HL-60 (cell line): ENCODE measurements at regions not wholly inside any gene's neighbourhood (a gene's known extent, or its start where the extent isn't known, plus 50 kb on each side); places are given as distances from the start of the nearest gene placed in this dataset.

Experiments used
- GABPA ChIP-seq: IDR thresholded peaks from 2 replicates; pipeline ENCODE4 v1.6.1; 2012; ENCODE audit warnings: low read depth
- POLR2AphosphoS5 ChIP-seq: IDR thresholded peaks from 2 replicates; pipeline ENCODE4 v1.6.1; 2012; ENCODE audit warnings: low read depth
- SPI1 ChIP-seq: IDR thresholded peaks from 2 replicates; pipeline ENCODE4 v1.6.1; 2012; ENCODE audit warnings: low read depth, mild to moderate bottlenecking, borderline replicate concordance
- TF ChIP-seq, protein P1 (sequence below): IDR thresholded peaks from one replicate; pipeline ENCODE4 v1.5.1; 2011; ENCODE audit warnings: low read length, control low read depth, inconsistent platforms; ENCODE audit not compliant: insufficient read depth
- TF ChIP-seq, protein P2 (sequence below): IDR thresholded peaks from 2 replicates; pipeline ENCODE4 v1.6.1; 2012; ENCODE audit warnings: low read depth; ENCODE audit not compliant: insufficient replicate concordance

DNA sequence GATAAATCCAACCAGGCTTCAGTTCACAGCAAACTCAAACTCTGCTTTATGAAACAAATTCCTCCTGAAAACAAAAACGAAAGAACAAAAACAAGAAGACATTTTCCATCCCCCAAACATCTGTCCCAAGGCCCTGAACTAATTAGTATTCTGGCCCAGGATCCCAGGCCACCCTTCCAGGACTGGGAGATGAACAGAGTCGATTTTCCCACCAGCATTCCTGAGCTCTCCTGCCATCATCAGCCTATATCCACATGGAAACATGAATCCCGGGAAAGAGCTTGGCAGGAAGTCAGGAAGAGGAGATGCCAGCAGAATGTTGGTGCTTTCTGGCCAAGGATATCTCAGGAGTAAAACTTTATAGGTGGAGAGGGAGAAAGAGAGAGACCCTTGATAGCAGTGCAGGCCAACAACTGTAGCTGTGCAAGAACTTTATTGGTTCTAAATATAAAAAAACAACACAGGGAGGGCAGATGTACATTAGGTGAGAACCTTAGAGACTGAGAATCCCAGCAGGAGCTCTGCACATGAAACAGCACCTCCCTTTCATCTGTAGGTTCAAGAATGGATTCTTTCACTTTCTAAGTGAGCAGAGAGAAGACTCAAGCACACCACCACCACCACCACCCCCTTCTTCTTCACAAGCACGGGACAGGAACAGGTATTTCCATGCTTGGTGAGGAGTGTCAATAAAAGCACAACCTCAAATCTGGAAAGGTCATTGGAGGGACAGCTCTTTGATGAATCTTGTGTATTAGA, 190.7 kb upstream of the TAS2R1 start:
- TF ChIP-seq, protein P1, sequence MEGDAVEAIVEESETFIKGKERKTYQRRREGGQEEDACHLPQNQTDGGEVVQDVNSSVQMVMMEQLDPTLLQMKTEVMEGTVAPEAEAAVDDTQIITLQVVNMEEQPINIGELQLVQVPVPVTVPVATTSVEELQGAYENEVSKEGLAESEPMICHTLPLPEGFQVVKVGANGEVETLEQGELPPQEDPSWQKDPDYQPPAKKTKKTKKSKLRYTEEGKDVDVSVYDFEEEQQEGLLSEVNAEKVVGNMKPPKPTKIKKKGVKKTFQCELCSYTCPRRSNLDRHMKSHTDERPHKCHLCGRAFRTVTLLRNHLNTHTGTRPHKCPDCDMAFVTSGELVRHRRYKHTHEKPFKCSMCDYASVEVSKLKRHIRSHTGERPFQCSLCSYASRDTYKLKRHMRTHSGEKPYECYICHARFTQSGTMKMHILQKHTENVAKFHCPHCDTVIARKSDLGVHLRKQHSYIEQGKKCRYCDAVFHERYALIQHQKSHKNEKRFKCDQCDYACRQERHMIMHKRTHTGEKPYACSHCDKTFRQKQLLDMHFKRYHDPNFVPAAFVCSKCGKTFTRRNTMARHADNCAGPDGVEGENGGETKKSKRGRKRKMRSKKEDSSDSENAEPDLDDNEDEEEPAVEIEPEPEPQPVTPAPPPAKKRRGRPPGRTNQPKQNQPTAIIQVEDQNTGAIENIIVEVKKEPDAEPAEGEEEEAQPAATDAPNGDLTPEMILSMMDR, result no peak
- TF ChIP-seq POLR2AphosphoS5, result no peak
- TF ChIP-seq, protein P2, sequence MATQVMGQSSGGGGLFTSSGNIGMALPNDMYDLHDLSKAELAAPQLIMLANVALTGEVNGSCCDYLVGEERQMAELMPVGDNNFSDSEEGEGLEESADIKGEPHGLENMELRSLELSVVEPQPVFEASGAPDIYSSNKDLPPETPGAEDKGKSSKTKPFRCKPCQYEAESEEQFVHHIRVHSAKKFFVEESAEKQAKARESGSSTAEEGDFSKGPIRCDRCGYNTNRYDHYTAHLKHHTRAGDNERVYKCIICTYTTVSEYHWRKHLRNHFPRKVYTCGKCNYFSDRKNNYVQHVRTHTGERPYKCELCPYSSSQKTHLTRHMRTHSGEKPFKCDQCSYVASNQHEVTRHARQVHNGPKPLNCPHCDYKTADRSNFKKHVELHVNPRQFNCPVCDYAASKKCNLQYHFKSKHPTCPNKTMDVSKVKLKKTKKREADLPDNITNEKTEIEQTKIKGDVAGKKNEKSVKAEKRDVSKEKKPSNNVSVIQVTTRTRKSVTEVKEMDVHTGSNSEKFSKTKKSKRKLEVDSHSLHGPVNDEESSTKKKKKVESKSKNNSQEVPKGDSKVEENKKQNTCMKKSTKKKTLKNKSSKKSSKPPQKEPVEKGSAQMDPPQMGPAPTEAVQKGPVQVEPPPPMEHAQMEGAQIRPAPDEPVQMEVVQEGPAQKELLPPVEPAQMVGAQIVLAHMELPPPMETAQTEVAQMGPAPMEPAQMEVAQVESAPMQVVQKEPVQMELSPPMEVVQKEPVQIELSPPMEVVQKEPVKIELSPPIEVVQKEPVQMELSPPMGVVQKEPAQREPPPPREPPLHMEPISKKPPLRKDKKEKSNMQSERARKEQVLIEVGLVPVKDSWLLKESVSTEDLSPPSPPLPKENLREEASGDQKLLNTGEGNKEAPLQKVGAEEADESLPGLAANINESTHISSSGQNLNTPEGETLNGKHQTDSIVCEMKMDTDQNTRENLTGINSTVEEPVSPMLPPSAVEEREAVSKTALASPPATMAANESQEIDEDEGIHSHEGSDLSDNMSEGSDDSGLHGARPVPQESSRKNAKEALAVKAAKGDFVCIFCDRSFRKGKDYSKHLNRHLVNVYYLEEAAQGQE, result no peak
- no peak for TF ChIP-seq GABPA
- no peak for TF ChIP-seq SPI1
